T1000 (cell line): ENCODE measurements at regions not wholly inside any gene's neighbourhood (a gene's known extent, or its start where the extent isn't known, plus 50 kb on each side); places are given as distances from the start of the nearest gene placed in this dataset.
"Not testable (repeated sequence)": the region's sequence is repeated elsewhere in the genome, so short reads cannot be mapped to it uniquely, and the experiment has no call there.

Source experiments
- DNase-seq: peaks from one replicate; lab custom pipeline; 2025; ENCODE audit warnings: mixed read lengths; lab: John Stamatoyannopoulos, UW

DNA sequence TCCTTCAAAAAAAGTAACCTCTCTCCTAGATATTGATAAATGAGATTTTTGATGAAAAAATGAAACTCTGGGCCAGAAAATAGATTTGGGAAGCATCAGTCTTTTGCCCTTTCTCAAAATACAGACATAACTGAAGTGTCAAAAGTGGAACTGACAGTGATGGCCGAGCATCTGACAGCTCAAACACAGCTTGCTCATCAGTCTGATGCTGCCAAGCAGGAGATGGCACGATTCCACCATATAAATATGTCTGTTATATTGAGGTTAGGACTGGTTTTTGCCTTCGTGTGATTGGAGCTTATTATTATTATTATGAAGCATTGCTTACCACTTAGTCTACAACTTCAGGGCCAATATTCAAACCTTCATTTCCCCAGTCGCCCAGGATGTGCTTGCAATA is 152.6 kb upstream of the EPHA3 start:
- DNase-seq, result no peak

- DNase-seq, result no peak
These were observed 152.1 kb upstream of the EPHA3 start for GRCh38 chr3:88955274-88955673.

DNA sequence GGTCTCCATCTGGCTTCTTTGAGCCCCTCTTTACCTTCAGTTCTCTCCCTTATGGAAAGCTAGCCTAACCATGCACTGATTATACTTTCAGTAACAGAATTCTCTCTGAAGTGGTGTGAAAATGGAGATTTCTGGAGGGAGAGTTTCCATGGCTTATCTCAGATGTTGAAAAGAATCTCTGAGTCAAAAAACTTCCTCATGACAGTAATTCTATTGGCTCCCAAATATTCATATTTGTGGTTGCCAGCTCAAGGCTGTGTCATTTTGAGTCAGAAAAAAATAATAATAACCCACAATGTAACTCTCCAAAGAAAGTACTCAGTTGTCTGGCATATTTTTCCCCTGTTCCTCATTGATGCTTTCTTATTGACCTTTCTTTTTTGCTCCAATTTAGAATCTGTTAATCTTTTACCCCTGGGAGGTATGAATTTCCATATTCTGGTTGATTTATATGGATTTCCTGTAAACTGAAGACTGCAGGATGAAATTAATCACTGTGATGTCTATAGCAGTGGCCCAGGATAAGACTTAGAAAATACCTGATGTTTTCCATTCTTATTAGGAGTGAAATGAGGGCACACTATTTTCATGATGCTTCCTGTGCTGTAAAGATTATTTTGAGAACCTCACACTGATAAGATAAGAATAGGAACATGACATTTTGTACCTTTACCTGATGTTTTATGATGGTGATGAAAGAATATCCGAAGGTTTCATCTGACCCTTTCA is 149.5 kb upstream of the EPHA3 start:
- no peak for DNase-seq

GRCh38 chr3:88960019-88960418 is 147.4 kb upstream of the EPHA3 start:
- DNase-seq, result no peak

- no peak for DNase-seq
These were observed 144.4 kb upstream of the EPHA3 start for GRCh38 chr3:88963003-88963402.

GRCh38 chr3:88979760-88980159 is 127.7 kb upstream of the EPHA3 start:
- DNase-seq, result no peak

DNA sequence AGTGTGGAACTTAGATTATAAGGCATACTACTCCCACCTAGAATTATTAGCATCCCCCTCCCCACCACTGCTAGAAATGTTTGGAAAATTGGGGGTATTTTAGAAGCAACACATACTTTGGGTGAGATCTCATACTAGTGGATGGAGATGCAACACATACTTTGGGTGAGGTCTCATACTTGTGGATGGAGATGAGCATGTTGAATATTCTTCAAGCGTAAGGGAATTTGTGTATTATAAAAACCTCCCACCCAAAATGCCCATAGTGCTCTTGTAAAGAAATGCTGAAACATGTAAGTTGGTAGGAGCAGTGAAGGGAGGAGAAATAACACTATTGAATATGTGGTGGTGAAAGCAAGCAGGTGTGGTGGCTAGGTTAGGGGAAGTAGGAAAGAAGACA is 124.0 kb upstream of the EPHA3 start:
- no peak for DNase-seq

DNA sequence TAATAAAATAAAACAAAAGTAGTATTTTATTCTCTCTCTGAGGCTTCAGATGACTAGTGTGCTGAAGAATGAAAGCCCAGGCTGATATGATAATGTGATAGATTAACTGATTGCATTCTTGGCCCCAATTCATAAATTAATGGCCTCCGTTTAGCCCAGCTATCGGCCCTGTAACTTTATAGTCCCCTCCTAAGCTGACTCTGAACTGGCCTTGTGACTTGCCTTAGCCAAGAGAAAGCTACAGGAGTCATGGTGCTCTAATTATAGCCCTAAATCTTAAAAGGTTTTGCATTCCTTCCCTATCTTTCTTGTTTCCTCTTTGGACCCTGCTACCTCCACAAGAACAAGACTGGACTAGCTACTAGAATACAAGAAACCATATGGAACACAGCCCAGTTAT is 123.2 kb upstream of the EPHA3 start:
- no peak for DNase-seq

- DNase-seq, result no peak
These were observed 122.6 kb upstream of the EPHA3 start for GRCh38 chr3:88984832-88985231.

DNA sequence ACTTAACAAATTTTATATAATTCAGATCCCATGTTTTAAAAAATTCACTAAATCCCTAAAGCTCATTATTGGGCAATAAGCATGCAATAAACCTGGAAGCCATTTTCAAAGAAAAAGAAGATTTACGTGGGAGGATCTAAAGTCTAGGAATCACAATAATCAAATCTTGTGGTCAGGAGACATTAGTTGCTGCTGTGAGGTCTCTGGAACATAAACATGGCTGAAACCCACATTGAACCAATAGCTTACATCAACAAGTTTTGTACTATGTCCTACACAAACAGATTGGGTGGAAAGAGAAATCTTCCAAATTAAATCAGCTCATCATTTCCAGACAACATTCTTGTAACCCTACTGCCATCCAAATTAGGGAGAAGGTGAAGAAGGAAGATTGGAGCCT is 121.9 kb upstream of the EPHA3 start:
- DNase-seq, result no peak

DNA sequence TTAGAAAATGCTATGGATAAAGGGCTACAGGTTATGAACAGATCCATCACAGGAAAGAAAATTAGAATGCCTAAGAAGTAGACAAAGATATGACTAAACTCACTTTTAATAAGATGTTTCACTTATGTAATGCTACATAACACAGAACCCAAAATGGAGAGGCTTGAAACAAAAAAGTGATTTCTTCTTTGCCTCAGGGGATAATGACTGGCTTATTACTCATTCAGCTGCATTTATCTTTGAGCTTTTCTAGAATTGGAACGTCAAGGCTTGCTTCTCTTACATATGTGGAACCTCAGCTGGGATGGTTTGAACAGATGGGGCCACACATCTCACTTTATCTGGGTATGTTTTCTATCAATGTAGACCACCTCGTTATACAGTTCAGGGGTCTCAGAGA is 120.6 kb upstream of the EPHA3 start:
- DNase-seq, result no peak

- no peak for DNase-seq
These were observed 119.6 kb upstream of the EPHA3 start for GRCh38 chr3:88987776-88988175.

GRCh38 chr3:88988906-88989305 is 118.5 kb upstream of the EPHA3 start:
- no peak for DNase-seq

DNA sequence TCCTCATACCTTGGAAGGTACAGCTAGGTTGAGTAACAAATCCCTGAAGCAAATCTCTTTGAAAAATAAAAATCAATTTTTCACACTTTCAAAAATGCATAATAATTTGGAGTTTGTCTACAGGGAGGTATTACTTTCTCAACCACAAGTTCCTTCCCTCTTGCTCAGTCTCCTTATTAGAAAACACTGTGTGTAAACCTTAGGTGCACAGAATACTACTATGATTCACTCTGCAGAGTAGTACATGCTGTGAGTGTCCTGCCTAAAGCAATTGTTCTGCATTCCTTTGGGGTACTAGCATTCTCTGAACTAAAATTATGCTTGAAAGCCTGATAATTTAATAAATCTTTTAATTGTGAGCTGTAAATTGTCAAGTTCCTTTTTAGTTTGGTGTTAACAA is 115.9 kb upstream of the EPHA3 start:
- DNase-seq, result no peak

DNA sequence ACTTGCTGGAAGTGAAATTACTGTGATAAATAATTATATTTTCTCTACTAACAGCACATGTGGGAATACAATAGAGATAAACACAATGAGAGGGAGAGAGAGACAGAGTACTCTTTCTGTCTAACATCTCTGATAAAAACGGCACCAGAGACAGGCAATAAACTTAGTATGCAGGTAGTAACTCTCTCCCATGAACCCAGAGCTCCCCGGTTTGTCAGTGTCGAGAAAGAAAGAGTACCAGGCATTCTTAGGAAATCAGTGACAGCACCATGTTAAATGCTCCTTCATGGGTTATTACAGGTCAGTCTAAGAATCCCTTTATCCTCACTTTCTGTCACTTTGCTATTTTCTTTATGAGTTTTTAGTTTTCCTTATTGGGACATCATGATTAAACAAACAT is 110.7 kb upstream of the EPHA3 start:
- no peak for DNase-seq

DNA sequence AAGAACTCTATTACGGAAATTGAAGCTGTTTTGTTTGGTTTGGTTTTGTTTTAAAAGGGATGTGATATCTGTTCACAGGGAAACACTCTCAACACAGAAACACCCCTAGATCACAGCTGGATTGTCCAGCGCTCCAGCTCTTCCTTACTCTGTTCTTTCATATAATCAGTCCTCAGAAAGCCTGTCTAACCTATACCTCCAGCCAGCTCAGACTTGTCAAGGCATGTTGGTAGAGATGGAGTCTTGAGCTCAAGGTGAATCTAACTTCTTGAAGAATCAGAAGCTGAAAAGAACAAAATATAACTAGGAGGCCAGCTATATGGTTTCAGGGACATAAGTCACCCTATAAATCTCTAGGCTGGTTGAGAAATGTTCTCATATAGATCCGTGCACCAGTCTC is 110.2 kb upstream of the EPHA3 start:
- no peak for DNase-seq

DNA sequence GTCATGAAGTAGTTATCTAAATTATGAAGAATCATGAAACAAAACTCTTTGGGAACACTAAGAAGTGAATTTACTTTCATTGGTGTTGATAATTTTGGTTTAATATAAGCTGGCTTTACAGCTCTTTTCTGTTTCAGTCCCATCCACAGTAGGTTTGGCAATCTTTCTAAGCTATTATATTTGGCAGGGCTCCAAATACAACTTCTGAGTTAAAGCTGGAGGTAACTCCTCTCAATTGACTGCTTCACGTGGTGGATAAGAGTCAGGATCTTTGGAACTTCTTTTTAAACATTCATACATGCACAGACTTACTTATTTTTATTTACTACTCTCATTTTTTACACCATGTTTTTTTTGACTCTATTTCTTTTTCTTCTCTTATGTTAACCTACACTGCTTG is 106.5 kb upstream of the EPHA3 start:
- DNase-seq, result no peak

DNA sequence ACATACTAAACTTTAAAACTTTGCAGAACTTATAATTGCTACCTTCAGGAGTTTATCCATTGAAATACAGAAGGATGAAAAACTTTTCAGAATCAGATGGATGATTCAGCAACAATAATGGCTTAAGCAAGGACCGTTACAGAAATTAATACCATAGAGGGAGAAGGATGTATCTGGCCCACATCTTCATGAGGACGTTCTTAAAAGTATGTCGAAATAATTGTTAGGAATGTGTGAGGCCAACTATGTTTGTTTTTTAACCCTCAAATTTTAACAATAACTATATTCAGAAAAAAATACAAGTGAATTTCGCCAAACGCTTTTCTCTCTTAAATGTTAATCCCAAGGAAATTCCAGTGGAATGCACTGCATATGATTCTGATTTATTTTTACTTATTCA is 105.2 kb upstream of the EPHA3 start:
- no peak for DNase-seq

DNA sequence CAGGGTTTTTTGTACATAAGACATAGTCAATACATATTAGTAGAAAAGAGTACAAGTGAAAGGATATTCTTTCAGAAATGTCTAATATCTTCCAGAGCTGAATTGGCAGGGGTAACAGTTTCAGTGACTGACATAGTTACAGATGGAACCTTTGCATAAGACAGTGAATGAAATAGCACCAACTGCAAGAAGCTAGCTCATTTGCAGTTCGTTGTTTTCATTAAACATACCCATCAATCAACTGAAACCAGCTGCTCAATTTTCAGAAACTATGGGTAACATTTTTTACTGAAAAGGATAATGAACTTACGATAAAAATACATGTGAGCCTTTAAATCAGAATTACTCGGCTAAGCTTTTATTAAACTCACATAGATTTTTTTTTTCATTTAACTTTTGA is 93.9 kb upstream of the EPHA3 start:
- no peak for DNase-seq

- no peak for DNase-seq
These were observed 89.9 kb upstream of the EPHA3 start for GRCh38 chr3:89017531-89017930.

- no peak for DNase-seq
These were observed 82.2 kb upstream of the EPHA3 start for GRCh38 chr3:89025185-89025584.

DNA sequence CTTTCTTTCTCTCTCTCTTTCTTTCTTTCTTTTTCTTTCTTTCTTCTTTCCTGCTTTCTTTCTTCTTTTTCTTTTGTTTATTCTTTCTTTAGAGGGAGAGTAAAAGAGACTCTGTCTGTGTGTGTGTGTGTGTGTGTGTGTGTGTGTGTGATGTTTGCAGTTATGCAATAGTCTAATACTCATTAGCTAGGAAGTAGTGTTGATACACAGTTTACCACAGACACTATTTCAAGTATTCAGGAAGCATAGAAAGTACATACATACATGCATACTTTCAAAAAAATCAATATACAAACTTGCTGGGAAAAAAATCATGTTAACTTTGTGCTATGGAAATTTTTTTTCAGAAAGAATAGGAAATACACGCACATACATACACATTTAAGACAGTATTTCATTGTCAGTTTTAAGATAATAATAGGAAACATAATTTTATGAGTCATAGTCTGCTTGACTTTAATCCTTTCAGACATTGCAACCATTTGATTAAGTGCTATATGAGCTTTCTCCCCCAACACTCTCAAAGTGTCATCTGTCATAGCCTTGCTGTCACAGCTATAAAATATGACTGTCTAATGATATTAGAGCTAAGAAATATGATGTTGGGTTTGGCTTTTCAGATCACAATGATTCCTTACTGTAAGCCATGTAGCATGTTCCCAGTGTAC is 74.9 kb upstream of the EPHA3 start:
- no peak for DNase-seq

DNA sequence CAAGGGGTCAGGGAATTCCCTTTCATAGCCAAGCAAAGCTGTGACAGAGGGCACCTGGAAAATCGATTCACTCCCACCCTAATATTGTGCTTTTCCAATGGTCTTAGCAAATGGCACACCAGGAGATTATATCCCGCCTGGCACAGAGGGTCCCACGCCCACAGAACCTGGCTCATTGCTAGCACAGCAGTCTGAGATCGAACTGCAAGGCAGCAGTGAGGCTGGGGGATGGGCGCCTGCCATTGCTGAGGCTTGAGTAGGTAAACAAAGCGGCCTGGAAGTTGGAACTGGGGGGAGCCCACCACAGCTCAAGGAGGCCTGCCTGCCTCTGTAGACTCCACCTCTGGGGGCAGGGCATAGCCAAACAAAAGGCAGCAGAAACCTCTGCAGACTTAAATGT is 72.7 kb upstream of the EPHA3 start:
- DNase-seq, result not testable (repeated sequence)

DNA sequence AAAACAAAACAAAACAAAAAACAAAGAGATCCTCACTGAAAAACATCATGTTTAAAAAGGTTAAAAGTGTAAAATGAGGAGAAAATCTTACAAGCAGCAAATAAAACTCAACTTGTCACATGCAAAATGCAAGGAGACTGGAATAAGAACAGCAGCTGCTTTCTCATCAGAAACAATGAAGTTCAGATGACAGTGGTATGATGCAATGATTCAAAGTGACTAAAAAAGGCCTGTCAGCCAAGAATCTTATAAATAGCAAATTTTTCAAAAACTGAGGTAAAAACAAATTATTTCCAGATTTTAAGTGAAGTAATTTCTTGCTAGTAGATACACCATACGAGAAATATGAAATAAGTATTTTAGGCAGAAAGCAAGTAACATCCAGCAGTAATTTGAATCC is 68.6 kb upstream of the EPHA3 start:
- DNase-seq, result no peak
